GM12875 (cell line): ENCODE measurements at regions not wholly inside any gene's neighbourhood (a gene's known extent, or its start where the extent isn't known, plus 50 kb on each side); places are given as distances from the start of the nearest gene placed in this dataset.

Experiments used
- H3K4me3 ChIP-seq: one replicate; pipeline ENCODE4 v1.5.1; 2011; ENCODE audit warnings: low read depth, low read length, control low read depth
- TF ChIP-seq, protein P1 (sequence below): IDR thresholded peaks from 2 replicates; pipeline ENCODE4 v1.5.1; 2011; ENCODE audit warnings: low read depth, mild to moderate bottlenecking, control low read depth, inconsistent platforms, low read length, moderate library complexity, borderline replicate concordance; ENCODE audit not compliant: insufficient read depth

DNA sequence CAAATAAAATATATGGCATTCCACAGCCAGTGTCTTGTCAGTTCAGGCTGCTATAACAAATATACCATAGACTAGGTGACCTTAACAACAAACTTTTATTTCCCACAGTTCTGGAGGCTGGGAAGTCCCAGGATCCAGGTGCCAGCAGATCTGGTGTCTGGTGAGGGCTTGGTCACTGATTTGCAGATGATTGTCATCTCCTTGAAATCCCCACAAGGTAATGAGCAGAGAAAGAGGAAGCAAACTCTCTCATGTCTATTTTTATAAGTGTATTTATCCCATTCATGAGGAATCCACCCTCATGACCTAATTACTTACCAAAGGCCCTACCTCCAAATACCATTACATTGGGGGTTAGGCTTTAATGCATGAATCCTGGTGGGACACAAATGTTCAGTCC is 663.2 kb downstream of the TLR4 start:
- no peak overlapping the region for H3K4me3 ChIP-seq
- TF ChIP-seq, protein P1, sequence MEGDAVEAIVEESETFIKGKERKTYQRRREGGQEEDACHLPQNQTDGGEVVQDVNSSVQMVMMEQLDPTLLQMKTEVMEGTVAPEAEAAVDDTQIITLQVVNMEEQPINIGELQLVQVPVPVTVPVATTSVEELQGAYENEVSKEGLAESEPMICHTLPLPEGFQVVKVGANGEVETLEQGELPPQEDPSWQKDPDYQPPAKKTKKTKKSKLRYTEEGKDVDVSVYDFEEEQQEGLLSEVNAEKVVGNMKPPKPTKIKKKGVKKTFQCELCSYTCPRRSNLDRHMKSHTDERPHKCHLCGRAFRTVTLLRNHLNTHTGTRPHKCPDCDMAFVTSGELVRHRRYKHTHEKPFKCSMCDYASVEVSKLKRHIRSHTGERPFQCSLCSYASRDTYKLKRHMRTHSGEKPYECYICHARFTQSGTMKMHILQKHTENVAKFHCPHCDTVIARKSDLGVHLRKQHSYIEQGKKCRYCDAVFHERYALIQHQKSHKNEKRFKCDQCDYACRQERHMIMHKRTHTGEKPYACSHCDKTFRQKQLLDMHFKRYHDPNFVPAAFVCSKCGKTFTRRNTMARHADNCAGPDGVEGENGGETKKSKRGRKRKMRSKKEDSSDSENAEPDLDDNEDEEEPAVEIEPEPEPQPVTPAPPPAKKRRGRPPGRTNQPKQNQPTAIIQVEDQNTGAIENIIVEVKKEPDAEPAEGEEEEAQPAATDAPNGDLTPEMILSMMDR: no peak

DNA sequence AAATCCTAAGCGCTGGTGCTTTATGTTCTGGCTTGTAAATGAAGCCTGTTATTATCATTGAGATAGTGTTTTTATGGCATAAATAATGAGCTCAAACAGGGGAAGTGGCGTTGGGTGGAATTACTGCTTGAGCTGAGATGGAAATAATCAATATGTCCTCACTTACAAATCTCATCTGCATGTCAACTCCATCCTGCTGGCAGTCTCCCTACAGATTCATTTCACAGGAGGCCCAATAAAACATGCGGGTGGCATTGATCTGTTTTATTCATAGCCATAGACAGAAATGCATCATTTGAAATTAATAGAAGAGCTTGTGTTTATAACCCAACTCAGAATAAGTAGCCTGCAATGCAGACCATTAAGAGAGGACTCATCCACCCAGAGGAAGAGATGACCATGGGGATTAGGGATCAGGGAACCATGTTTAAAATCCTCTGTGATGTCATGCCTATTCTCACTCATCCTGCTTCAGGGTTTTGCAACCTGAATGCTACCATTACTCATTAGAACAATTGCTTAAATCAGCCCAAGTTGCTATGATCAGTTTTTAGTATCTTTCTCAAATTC is 680.4 kb downstream of the TLR4 start:
- TF ChIP-seq, protein P1: no peak
- no peak overlapping the region for H3K4me3 ChIP-seq

GRCh38 chr9:118395415-118395814 is 691.2 kb downstream of the TLR4 start:
- H3K4me3 ChIP-seq: no peak overlapping the region
- TF ChIP-seq, protein P1: no peak

- TF ChIP-seq, protein P1: no peak
- H3K4me3 ChIP-seq: no peak overlapping the region
Measured at GRCh38 chr9:118401546-118401945, 697.3 kb downstream of the TLR4 start.

GRCh38 chr9:118414676-118415075 is 710.5 kb downstream of the TLR4 start:
- no peak overlapping the region for H3K4me3 ChIP-seq
- TF ChIP-seq, protein P1: no peak

GRCh38 chr9:118418887-118419565 is 714.8 kb downstream of the TLR4 start:
- TF ChIP-seq, protein P1: no peak
- H3K4me3 ChIP-seq: no peak overlapping the region

- H3K4me3 ChIP-seq: no peak overlapping the region
- TF ChIP-seq, protein P1: no peak
Measured at GRCh38 chr9:118419676-118420075, 715.5 kb downstream of the TLR4 start.
